MM.1S (cell line): ENCODE measurements at regions not wholly inside any gene's neighbourhood (a gene's known extent, or its start where the extent isn't known, plus 50 kb on each side); places are given as distances from the start of the nearest gene placed in this dataset.

Source experiments
- EZH2 ChIP-seq: fragments of 300-600 bp; sonication (generic); optimal IDR thresholded peaks from 2 replicates; pipeline ENCODE3; 2017; ENCODE audit warnings: low read depth, mild to moderate bottlenecking, antibody characterized with exemption, low read length, mixed read lengths
- TF ChIP-seq, protein P1 (sequence below): fragments of 300-600 bp; sonication (generic); IDR thresholded peaks from 2 replicates; pipeline ENCODE4 v1.5.1; 2016; ENCODE audit warnings: antibody characterized with exemption, low read length, mixed read lengths

DNA sequence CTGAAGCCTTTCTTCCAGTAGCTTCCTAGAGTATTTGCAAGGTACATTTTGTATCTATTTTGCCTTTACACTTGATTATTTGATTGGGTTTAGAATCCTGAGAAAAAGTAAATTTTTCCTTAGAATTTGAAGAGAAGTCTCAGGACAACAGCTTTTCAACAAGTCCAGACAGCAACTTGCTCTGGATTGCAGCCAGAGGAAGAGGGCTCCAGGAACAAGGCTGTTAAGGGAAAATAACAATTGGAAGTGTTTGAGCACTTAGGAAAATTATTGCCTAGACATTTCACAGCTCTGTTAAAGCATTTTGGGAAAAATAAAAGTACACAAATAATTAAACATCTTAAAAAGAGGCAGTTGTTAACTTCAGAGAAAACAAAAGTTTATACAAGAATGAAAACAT lies 58.3 kb upstream of the RAPGEF4 start:
- TF ChIP-seq, protein P1, sequence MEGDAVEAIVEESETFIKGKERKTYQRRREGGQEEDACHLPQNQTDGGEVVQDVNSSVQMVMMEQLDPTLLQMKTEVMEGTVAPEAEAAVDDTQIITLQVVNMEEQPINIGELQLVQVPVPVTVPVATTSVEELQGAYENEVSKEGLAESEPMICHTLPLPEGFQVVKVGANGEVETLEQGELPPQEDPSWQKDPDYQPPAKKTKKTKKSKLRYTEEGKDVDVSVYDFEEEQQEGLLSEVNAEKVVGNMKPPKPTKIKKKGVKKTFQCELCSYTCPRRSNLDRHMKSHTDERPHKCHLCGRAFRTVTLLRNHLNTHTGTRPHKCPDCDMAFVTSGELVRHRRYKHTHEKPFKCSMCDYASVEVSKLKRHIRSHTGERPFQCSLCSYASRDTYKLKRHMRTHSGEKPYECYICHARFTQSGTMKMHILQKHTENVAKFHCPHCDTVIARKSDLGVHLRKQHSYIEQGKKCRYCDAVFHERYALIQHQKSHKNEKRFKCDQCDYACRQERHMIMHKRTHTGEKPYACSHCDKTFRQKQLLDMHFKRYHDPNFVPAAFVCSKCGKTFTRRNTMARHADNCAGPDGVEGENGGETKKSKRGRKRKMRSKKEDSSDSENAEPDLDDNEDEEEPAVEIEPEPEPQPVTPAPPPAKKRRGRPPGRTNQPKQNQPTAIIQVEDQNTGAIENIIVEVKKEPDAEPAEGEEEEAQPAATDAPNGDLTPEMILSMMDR = no peak
- no peak for TF ChIP-seq EZH2
